ENCODE measurements at regions not wholly inside any gene's neighbourhood (a gene's known extent, or its start where the extent isn't known, plus 50 kb on each side); places are given as distances from the start of the nearest gene placed in this dataset.

- TF ChIP-seq CTCF (IDR thresholded peaks at IDR 0.05; ENCODE audit: low read depth, low read length, poor library complexity, severe bottlenecking) (no peak), EZH2phosphoT487 (IDR thresholded peaks at IDR 0.05; ENCODE audit: borderline replicate concordance, low read length) (no peak)
These were observed 345.0 kb upstream of the MDFIC2 start for GRCh38 chr3:70657454-70657853.

Measured in DOHH2 (cell line).